HG03439 (cell line): ENCODE measurements at regions not wholly inside any gene's neighbourhood (a gene's known extent, or its start where the extent isn't known, plus 50 kb on each side); places are given as distances from the start of the nearest gene placed in this dataset.
A peak's percentile ranks its signal among the peaks of the same experiment; 100 is the strongest.

Experiments
- ATAC-seq: cut with Tn5 transposase; IDR thresholded peaks from one replicate; pipeline ENCODE4 v1.9.1; 2021; ENCODE audit warnings: mild to moderate bottlenecking, moderate library complexity; ENCODE audit not compliant: unreplicated experiment

DNA sequence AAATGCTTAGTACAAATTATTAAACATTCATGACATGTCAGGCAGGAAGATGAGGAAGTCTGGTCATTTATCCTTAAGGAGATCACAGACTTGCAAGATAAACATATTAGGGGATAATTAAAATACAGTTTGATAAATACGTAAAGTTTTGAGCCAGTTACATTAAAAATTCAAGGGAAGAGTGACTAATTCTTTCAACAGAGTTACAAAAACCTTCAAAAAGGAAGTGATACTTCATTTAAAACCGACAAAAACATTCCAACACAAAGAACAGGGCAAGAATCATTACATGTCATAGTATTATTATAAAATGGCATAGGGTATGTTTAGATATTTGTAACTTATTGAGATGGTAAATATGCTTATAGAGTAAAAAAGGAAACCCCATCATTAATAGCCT is 636.0 kb downstream of the NR4A2 start:
- ATAC-seq = no peak

- no peak for ATAC-seq
Observed at GRCh38 chr2:155695505-155695904, 637.0 kb downstream of the NR4A2 start.

DNA sequence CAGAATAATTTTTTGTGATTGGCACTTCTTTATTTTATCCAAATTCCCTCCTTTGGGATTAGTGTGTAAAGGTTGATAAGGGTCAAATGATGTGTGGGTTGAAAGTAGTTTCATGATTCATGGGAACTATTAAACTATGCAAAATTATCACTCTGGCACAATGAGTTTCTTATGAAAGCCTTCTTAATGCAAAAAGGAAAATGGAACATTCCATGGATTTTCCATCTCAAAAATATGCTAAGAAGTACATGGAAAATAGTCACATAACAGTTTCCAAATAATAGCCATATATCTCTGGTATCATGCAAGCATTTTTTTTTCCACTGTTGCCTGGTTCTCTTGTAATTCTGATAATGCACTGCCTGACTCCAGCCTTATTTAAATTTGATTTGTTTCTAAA is 639.7 kb downstream of the NR4A2 start:
- ATAC-seq = no peak

- ATAC-seq = no peak
Observed at GRCh38 chr2:155692106-155692505, 640.4 kb downstream of the NR4A2 start.

DNA sequence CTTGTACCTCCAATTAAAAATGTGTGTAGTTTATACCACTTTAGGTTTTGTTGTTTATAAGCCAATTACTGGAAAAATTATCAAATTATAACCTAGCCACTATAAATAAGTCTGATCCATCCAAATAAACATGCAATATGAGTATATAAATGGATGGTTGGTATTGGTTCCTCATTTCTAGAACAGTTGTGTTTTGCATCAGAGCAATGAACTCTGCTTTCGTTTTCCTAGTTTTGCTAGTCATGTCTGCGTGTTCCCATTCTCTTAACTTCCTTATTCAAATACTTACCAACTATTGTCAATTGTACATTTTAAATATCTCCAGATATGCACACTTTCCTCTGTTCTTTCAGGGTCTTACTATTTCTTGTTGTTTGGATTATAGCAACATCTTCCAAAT is 641.7 kb downstream of the NR4A2 start:
- no peak for ATAC-seq

DNA sequence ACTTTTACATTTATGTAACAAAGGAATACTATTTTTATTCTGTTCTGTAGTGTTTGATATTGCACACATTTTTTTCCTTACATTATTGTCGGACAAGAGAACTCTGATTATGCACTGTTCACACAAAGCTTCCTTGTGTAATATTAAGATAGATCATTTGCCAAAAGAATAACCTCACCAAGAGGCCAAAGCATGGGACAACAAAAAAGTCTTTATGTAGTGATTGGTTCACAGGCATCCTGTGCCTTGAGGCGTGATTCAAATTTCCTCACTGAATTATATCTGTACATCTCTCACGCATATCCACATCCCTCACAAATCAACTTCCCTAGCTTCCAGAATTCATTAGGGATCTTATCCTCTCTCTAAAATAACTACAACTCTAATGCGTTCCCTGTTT is 642.7 kb downstream of the NR4A2 start:
- no peak for ATAC-seq

DNA sequence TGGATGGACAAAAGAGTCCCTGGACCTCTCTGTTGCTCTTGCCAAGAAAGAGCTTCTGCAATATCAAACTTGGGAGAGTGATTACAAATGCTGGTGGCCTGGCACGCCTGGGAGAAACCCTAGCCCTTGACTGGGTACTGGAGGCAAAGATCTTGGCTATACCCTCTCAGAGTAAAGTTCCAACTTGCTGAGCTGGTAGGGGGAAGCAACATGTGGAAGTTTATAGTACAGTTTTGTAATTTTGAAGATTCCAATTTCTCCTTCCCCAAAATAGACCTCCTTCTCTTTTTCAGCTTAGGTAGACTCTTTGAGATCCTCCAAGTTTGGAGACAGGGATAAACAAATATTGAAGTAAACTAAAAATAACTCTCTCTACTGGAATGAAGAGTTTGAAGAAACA is 645.3 kb downstream of the NR4A2 start:
- ATAC-seq = no peak

GRCh38 chr2:155679647-155680046 is 652.9 kb downstream of the NR4A2 start:
- ATAC-seq = no peak

- no peak for ATAC-seq
Observed at GRCh38 chr2:155675920-155676319, 656.6 kb downstream of the NR4A2 start.

- no peak for ATAC-seq
Observed at GRCh38 chr2:155665704-155666103, 666.8 kb downstream of the NR4A2 start.

GRCh38 chr2:155663265-155663664 is 669.3 kb downstream of the NR4A2 start:
- no peak for ATAC-seq

GRCh38 chr2:155662224-155662623 is 670.3 kb downstream of the NR4A2 start:
- no peak for ATAC-seq

DNA sequence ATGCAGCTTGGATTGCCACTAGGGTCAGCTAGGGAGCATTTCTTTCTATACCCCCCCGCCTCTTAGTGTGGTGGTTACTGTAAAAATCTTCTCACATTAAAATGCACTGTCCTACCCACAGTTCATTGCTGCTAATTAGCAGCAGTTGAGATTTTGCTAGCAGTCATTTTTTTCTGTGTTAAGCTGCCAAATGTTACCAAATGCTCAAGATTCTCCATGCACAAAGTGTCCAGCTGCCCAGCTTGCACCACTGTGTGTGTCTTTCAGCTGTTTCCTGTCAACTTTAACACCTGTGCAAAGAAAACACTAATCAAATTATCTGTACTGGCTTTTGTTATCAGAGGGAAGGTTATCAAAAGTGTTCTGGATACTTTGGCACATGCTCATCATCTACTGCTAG is 679.3 kb downstream of the NR4A2 start:
- no peak for ATAC-seq

- ATAC-seq = no peak
Observed at GRCh38 chr2:155651851-155652250, 680.7 kb downstream of the NR4A2 start.

- ATAC-seq = no peak
Observed at GRCh38 chr2:155645791-155646190, 686.7 kb downstream of the NR4A2 start.

- no peak for ATAC-seq
Observed at GRCh38 chr2:155643056-155643775, 689.3 kb downstream of the NR4A2 start.

- peak; percentile 100 for ATAC-seq
Observed at GRCh38 chr2:155633887-155634570, 698.5 kb downstream of the NR4A2 start.

DNA sequence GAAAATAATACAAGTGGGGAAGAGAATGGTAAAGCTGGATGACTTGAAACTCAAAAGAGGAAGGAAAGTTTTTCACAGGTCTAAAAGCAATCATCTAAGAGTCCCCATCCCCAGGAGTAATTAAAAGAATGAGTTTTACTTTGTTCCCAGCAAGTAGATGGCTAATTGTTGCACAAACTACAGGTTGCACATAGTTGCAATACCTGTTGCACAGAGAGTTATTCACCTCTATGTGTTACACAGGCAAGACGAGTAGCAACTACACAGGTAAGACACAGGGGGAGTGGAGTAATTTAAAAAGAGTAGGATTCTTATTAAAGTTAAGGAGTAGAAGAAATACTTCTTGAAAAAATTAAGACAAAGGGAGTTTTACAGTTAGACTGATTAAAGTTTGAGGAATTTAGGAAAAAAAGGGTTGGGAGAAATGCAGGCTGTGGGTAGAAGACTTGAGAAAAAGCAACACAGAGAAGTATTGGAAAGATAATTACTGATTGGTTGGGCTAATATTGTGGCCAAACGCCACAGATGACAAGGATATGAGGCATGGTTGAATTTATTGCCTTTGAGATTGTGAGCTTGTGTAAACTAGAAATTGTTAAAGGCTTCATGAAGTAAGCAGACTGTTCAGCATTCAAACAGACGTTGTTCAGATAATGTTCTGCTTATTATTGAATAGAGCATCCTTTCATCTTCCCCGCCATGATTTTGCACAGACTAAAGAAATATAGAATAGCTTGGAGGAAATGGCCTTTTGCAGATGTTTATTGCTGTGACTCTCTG is 699.3 kb downstream of the NR4A2 start:
- ATAC-seq = no peak

GRCh38 chr2:155630760-155631159 is 701.8 kb downstream of the NR4A2 start:
- no peak for ATAC-seq

DNA sequence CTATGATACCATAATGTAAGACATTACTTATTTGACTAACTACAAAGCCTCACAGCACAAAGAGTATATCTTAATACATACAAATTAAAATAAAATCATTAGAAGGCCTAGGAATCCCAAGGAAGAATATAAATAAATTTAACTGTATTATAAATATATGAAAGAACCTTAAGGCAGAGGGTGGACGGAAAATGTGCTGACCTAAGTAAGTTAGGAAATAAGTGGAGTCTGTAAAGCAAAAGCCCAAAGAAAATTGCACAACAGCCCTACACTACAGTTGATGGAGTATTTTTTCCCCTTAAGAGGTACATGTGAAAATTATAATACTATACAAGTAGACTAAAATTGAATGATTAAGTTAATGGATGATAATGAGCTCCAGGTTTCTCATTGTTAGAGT is 710.1 kb downstream of the NR4A2 start:
- no peak for ATAC-seq

GRCh38 chr2:155600914-155601760 is 731.4 kb downstream of the NR4A2 start:
- ATAC-seq = no peak
